Stimulated activated CD4-positive, alpha-beta T cell treated with anti-CD3 and anti-CD28 coated beads, Interleukin-2, amount 100 ng/mL, for 24 hours (primary cell): ENCODE measurements at regions not wholly inside any gene's neighbourhood (a gene's known extent, or its start where the extent isn't known, plus 50 kb on each side); places are given as distances from the start of the nearest gene placed in this dataset.

Experiments used
- DNase-seq, 2 donors: peaks; one replicate each; pipeline ENCODE4 v3.0.0-alpha.2; 2020

GRCh38 chr4:14831416-14831815 lies 170.9 kb upstream of the CPEB2 start:
- no peak for DNase-seq

GRCh38 chr4:14833053-14833452 lies 169.2 kb upstream of the CPEB2 start:
- no peak for DNase-seq

GRCh38 chr4:14834382-14834781 lies 167.9 kb upstream of the CPEB2 start:
- DNase-seq, result no peak

DNA sequence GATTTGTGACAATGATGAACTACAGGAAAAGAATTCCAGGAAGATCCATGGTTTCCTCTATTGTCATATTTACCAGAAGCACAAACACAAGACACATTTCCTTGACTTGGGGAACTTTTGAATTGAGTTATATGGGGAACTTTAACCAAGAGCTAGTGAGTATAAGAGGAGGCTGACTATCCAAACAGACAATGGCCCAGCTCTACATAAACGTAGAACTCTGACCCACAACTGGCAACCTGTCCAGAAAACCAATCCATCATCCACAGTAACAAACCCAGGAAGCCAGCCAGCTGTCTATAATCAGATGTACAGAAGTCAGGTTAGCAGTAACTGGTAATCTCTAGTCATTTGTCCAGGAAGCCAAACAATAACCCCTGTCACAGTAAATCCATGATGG lies 167.0 kb upstream of the CPEB2 start:
- no peak for DNase-seq

DNA sequence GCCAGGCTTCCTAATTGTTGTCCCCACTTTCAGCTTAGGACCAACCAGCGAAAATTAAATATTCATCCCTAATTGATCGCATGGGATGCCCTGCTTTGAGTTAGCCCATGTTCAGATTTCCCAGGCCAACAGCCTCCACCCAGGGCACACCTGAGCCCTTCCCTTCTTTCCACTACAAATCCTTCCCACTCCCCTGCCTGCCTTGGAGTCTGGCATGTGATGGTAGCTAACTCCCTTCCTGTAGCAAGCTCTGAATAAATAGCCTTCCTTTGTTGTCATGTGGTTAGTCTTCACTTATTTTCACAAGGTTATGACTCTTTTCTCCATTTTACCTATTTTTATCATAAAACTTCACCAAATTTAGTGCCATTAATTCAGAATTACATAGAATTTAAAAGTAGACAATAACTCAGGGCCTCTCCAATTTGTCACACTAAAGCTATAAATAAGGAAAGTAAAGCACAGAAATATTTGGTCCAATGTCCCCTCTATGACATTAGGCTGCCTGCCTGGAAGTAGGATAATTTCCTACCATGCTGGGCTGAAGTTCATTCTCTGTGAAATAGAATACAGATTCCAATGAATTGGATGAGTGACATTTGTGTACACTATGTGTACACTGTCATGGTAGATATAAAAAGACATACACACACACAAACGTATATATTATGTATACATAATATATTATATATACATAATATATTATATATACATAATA lies 166.4 kb upstream of the CPEB2 start:
- no peak for DNase-seq

DNA sequence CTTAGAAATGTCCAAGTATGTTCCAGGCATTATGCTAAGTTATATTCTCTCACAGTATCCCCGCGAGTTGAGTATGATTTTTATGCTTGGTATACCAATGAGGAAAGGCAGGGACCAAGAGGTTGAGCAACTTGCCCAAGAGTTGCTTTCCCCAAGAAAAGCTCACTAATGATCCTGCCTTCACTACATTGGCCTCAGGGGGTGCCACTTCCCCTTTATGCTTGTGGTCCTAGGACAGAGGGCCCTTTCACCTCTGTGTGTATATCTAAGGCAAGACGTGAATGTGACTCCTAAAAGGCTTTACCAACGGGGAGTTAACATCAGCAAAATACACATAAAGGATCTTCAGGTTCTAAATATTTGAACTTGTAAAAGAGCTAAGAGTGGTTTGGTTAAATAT lies 164.4 kb upstream of the CPEB2 start:
- DNase-seq, result no peak

DNA sequence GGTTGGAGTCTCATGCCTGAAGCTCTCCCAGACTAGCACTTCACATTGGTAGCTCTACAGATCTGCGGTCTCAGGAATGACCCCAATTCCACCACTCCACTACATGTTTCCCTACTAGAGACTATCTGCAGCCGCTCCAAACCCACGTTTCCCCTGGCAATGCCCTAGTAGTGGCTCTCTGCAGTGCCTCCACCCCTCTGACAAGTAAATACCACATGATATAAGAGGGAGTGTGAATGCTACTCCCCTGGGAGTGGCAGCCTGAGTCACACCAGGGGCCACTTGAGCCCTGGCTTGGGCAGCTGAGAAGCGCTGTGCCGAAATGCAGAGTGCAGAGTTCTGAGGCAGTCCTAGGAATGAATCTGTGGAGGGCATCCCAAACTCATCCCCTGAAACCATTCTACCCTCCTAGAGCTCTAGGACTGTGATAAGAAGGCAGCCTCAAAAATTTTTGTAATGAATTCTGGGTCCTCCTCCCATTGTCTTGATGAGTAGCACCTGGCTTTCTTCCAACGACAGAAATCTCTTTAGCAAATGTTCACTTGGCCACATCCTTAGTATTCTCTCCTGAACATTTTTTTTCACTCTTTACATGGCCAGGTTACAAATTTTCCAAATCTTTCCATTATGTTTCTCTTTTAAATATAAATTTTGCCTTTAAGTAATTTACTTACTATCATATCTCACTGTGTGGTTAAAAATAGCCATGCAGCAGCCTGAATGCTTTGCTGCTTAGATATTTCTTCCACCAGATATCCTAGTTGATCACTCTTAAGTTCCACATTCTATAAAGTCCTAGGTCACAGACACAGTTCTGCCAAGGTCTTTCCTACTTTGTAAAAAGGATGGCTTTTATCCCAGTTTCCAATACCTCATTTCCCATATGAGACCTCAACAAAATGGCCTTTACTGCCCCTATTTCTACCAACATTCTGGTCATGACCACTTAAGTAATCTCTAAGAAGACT lies 160.2 kb upstream of the CPEB2 start:
- DNase-seq, result no peak

DNA sequence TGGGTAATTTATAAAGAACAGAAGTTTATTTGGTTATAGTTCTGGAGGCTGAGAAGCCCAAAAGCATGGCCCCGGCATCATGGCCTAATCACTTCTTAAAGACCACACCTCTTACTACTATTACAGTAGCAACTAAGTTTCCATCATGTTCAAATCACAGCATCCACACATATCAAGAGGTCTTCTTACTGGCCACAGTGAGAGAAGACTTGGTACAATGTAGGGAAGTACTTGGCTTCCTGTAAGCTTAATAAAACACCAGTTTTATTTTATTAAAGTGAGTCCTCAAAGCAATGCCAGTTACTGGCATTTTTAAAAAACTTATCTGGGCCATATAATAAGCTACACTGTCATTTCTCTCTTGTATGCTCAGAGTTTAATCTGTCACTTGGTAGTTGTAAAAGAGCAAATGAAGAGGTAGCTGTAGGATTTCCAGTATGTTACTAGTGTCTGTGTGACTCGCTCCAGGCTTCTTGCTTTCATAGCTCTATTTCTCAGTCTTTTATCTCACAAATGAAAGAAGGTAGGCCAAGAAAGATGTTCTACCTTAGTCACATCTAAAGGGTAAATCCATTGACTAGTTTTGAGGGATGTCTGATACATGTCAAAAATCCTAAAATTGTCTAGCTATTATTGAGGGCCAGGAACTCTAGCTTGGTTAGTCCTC lies 159.2 kb upstream of the CPEB2 start:
- DNase-seq, result no peak

GRCh38 chr4:14844061-14844460 lies 158.2 kb upstream of the CPEB2 start:
- DNase-seq, result no peak

- no peak for DNase-seq
Observed at GRCh38 chr4:14848229-14848628, 154.1 kb upstream of the CPEB2 start.

- DNase-seq, result no peak
Observed at GRCh38 chr4:14850455-14851097, 151.7 kb upstream of the CPEB2 start.

- DNase-seq, result no peak
Observed at GRCh38 chr4:14853176-14853943, 148.9 kb upstream of the CPEB2 start.

DNA sequence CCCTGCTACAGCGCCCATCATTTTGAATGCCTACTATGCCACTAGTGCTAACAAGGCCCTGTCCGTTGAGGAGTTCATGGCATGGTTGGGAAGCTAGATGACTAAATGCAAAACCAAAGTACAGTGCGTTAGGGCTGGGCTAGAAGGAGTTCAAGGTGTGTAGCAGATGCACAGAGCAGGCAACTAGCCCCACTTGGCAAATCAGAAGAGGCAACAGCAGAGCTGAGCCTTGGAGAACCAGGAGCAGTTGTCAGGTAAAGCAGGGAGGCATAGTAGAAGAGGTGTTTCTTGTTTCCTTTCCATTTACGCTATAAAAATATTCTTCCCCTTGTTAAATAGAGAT lies 146.6 kb upstream of the CPEB2 start:
- DNase-seq, result no peak

DNA sequence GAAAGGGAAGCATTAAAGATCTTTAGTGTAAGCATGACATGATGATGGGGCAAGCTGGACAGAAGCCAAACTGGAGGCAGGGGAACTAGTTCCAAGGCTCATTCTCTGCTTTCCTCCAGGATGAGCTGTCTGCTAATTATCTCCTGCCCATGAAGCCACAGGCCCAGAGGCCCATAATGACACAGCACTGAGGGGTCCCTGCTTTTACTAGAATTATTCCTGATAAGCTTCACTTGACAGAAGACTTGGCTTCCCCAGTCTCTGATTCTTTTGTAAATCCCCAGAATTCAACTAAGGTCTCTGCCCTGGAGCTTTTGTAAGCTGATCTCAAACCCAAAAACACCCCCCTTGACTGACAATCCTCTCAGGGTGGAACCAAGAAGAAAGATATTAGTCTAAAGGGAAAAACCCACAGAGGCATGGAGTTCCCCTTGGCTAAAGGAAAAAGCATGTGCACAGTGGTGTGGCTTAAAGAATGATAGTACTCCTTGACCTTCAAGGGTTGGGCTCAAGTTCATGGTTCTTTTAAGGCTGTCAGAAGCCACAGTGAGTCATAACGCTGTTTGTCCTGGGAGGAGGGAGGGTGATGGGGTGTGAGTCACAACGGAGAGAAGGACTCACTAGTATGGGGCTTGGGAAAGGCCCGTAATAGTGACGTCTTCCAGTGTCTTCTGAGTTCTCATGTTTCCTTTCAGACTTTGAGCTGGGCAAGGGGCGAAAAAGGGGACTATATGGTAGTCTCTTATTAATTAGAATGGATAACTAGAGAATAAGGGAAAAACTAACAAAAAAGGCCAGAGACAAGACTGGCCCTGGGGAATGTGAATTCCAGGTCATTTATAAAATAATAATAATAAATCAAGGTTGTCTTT lies 146.0 kb upstream of the CPEB2 start:
- DNase-seq, result peak; percentile 59 to 67

GRCh38 chr4:14856934-14857235 lies 145.4 kb upstream of the CPEB2 start:
- DNase-seq, result no peak

- no peak for DNase-seq
Observed at GRCh38 chr4:14857475-14857874, 144.8 kb upstream of the CPEB2 start.

DNA sequence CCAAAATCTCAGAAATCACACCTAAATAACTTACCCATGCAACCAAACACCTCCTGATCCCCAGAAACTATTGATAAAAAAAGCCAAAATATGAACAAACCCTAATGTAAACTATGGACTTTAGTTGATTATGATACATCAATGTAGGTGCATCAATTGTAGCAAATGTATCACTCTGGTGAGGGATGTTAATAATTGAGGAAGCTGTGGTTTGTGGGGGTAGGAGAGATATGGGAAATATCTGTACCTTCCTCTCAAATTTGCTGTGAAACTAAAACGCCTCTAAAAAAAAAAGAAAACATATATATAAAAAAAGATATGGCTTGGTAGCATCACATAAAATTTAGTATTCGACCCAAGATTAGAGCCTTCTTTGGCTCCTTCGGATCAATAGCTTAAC lies 144.3 kb upstream of the CPEB2 start:
- no peak for DNase-seq

DNA sequence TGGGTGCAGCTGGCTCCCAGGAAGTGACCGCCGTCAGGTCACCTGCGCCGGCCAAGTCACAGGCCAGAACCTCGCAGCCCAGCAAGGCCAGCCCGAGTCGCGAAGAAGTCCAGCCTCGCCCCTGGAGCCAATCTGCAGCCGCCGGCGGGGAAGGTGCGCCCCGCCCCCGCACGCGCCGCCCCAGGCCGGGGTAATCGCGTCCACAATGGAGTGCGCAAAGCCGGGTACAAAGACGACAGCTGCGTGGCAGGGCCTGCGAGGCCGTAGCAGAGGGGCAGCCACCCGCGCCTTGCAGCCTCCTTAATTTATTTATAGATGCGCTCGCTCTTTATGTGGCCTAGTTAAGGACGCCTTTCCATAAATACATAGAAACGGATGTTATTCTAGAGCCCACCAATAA lies 139.4 kb upstream of the CPEB2 start:
- DNase-seq, result no peak

DNA sequence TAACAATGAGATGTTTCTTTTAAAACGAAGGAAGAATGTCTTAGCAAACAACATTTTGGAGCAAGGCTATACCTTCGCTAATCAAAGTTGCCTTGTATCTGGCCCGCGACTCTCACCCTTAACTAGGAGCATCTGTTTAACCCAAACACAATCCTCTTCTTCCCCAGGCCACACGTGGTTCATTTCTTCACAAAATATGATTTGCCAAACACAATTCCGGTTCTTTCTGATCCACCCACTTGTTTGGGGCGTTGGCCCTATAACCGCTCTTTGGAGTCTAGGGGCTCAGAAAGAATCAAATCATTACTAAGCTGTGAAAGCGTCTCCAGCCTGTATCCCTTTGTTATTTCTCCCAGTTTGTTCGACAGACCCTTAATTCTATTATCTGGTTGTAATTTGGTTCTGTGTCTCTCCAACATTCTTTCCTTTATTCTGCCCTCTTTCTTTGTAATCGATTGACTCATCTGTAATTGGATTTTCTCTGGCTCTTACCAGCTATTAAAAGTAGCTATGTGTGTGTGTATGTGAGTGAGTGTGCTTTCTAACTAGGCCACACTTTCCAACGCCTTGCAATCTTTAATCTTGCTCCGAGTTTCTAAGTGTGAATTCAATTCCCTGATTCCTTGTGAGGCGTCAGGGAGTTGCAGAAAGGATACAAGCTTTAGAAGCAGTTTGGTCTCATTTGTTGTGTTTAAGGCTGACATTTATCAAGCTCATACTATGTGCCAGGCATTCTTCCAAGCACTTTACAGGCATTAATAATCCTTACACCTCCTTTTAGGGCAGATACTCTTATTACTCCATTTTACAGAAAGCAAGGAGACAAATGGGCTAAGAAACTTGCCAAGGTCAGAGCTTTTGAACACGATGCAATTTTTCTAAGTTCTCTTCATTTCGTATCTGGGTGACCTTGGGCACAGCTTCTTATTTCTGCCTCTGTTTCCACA lies 138.6 kb upstream of the CPEB2 start:
- no peak for DNase-seq

DNA sequence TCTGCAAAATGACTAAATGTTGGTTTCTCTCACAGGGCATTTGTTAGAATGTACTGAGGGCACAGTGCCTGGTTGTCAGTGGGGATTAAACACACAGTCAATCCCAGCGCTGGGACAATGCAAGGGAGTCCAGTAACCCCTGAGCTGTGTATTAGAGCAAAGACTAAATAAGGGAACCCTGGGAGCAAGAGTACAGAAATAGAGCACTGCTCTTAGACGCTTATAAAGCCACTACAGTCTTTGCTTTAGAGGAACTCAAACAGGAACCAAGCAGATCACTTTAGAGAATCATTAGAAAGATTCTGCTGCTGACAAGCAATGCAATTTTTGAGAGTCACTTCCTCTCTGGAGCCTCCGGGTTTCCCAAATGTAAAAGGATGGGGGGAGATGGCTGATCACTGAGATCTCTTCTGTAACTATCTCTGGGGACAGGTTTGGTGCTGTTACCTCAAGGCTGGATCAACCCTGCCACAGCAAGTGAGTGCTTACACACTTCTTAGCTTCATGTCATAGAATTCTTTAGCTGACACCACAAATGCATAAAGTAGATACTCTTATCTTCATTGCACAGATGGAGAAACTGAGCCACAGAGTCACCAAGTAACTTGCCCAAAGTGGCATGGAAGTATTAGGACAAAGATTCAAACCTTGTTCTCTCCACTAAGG lies 137.8 kb upstream of the CPEB2 start:
- no peak for DNase-seq
